HepG2 (cell line): ENCODE measurements at regions not wholly inside any gene's neighbourhood (a gene's known extent, or its start where the extent isn't known, plus 50 kb on each side); places are given as distances from the start of the nearest gene placed in this dataset.

ENCODE experiments used
- ATAC-seq: fragments of 200-7000 bp; cut with Tn5 transposase; 3 replicates; pipeline ENCODE4 v1.9.1; 2020; ENCODE audit warnings: mild to moderate bottlenecking, moderate library complexity
- BruUV-seq: library from RNA; stranded (reverse); fragments of 400-500 nt; replicated peaks from 2 replicates; lab custom pipeline; 2021; lab: Mats Ljungman, UMichigan
- CTCF ChIA-PET: fragments of 300-600 bp; formaldehyde crosslinking; extraction: SDS; loops from one replicate; lab custom pipeline; 2021; ENCODE audit warnings: low total read pairs, inconsistent platforms, low intra/inter-chr PET ratio; lab: Yijun Ruan, JAX
- POLR2A ChIA-PET: fragments of 350-600 bp; sonication (Branson Sonifier 250); formaldehyde crosslinking; loops from one replicate; lab custom pipeline; 2020; ENCODE audit warnings: antibody characterized with exemption, inconsistent platforms; lab: Yijun Ruan, JAX
- DNase-seq: peaks from one replicate; pipeline ENCODE4 v3.0.0-alpha.2; 2015; ENCODE audit warnings: low spot score
- FAIRE-seq: peaks from 3 replicates; lab custom pipeline; 2011; peaks lifted over from hg19 to GRCh38; lab: Jason Lieb, UNC
- H2AFZ ChIP-seq: one replicate; pipeline ENCODE4 v1.6.1; 2011; ENCODE audit warnings: low read length, inconsistent platforms
- H3K27ac ChIP-seq: fragments of 300-600 bp; 3 replicates; pipeline ENCODE4 v1.8.0; 2011; ENCODE audit warnings: mixed run types, mild to moderate bottlenecking, mixed read lengths, low read length, inconsistent platforms; ENCODE audit not compliant: insufficient read depth; ENCODE audit errors: extremely low read length
- H3K27me3 ChIP-seq, 2 experiments: fragments of 200-600 bp in 1 of 2; 2 replicates in 1 of 2; 3 replicates in 1 of 2; pipeline versions ENCODE4 v1.6.0 to v1.8.0; 2011; ENCODE audit warnings: low read length in 2 of 2, mild to moderate bottlenecking in 2 of 2, moderate library complexity in 2 of 2, inconsistent platforms in 1 of 2; ENCODE audit not compliant: insufficient read depth in 2 of 2, control insufficient read depth in 1 of 2
- H3K36me3 ChIP-seq, 2 experiments: fragments of 200-600 bp in 1 of 2; replicated peaks in 1 of 2; 2 replicates in 1 of 2; 3 replicates in 1 of 2; pipeline versions ENCODE4 v1.5.1 to v1.8.0; 2011; ENCODE audit warnings: low read length in 2 of 2, inconsistent platforms in 1 of 2; ENCODE audit not compliant: insufficient read depth in 2 of 2, control insufficient read depth in 1 of 2
- H3K4me1 ChIP-seq: 2 replicates; pipeline ENCODE4 v1.5.1; 2012; ENCODE audit warnings: low read length, inconsistent platforms; ENCODE audit not compliant: insufficient read depth
- H3K4me2 ChIP-seq: 2 replicates; pipeline ENCODE4 v1.6.0; 2011; ENCODE audit warnings: low read depth, low read length, inconsistent platforms
- H3K4me3 ChIP-seq, 3 experiments: fragments of 200-600 bp in 1 of 3; sonication (generic), shearing (Covaris generic) in 1 of 3; replicated peaks in 1 of 3; 2 replicates each; pipeline ENCODE4 v1.5.1; 2011 to 2016; ENCODE audit warnings: low read length in 3 of 3, inconsistent platforms in 2 of 3, low read depth in 2 of 3, mild to moderate bottlenecking in 2 of 3, control low read depth in 1 of 3, mixed read lengths in 1 of 3; ENCODE audit not compliant: insufficient read depth in 1 of 3
- H3K79me2 ChIP-seq: one replicate; pipeline ENCODE4 v1.6.1; 2011; ENCODE audit warnings: low read length, inconsistent platforms; ENCODE audit not compliant: insufficient read depth
- H3K9ac ChIP-seq: 2 replicates; pipeline ENCODE4 v1.6.0; 2011; ENCODE audit warnings: mild to moderate bottlenecking, low read depth, low read length, inconsistent platforms; ENCODE audit not compliant: insufficient read depth
- H3K9me3 ChIP-seq: 2 replicates; pipeline ENCODE4 v1.5.1; 2012; ENCODE audit warnings: mild to moderate bottlenecking, low read length
- H4K20me1 ChIP-seq: 2 replicates; pipeline ENCODE4 v1.6.0; 2011; ENCODE audit warnings: inconsistent platforms, mild to moderate bottlenecking, low read length, moderate library complexity; ENCODE audit not compliant: insufficient read depth
- ARNT2 ChIP-seq: sonication (generic); formaldehyde crosslinking; IDR thresholded peaks from 2 replicates; pipeline ENCODE4 v1.8.0; 2022; ENCODE audit warnings: mild to moderate bottlenecking, low read depth, missing genetic modification reagents, moderate library complexity
- CCDC6 ChIP-seq: sonication (generic); formaldehyde crosslinking; IDR thresholded peaks from 2 replicates; pipeline ENCODE4 v1.8.1; 2022; ENCODE audit warnings: mild to moderate bottlenecking, missing genetic modification reagents, moderate library complexity
- EEA1 ChIP-seq: sonication (generic); formaldehyde crosslinking; IDR thresholded peaks from 2 replicates; pipeline ENCODE4 v1.5.1; 2020; ENCODE audit warnings: mild to moderate bottlenecking, missing genetic modification reagents, borderline replicate concordance
- FOXO4 ChIP-seq: sonication (generic); formaldehyde crosslinking; conservative IDR thresholded peaks from 2 replicates; pipeline ENCODE4 v1.8.1; 2023; ENCODE audit warnings: missing genetic modification reagents
- GABPA ChIP-seq, 2 experiments: IDR thresholded peaks; 2 replicates each; pipeline ENCODE4 v1.6.1; 2011 to 2016; ENCODE audit warnings: low read depth in 2 of 2, low read length in 1 of 2, missing biosample characterization in 1 of 2, missing genetic modification characterization in 1 of 2
- KDM4B ChIP-seq: sonication (generic); formaldehyde crosslinking; IDR thresholded peaks from 2 replicates; pipeline ENCODE4 v1.4.0; 2020; ENCODE audit warnings: missing genetic modification reagents
- KLF16 ChIP-seq, 2 experiments: sonication (generic) in 1 of 2; formaldehyde crosslinking in 1 of 2; IDR thresholded peaks; 2 replicates each; pipeline versions ENCODE4 v1.6.1 to v1.8.0; 2016 to 2023; ENCODE audit warnings: missing genetic modification reagents in 2 of 2, missing compliant biosample characterization in 1 of 2
- MAFK ChIP-seq, 2 experiments: IDR thresholded peaks in 1 of 2; conservative IDR thresholded peaks in 1 of 2; 2 replicates each; pipeline ENCODE4 v1.6.1; 2011; ENCODE audit warnings: improper control_type of control experiment in 2 of 2, low read length in 2 of 2
- NFIC ChIP-seq: IDR thresholded peaks from 2 replicates; pipeline ENCODE4 v1.6.1; 2012; ENCODE audit warnings: mild to moderate bottlenecking, low read length, inconsistent platforms
- NFKB2 ChIP-seq: sonication (generic); formaldehyde crosslinking; IDR thresholded peaks from 2 replicates; pipeline ENCODE4 v1.4.0; 2020; ENCODE audit warnings: missing genetic modification reagents, borderline replicate concordance
- NR1H2 ChIP-seq: sonication (generic); formaldehyde crosslinking; IDR thresholded peaks from 2 replicates; pipeline ENCODE4 v1.8.1; 2022; ENCODE audit warnings: low read depth, missing genetic modification reagents, borderline replicate concordance
- PLRG1 ChIP-seq: fragments of 450-650 bp; conservative IDR thresholded peaks from 2 replicates; pipeline ENCODE4 v1.6.1; 2016
- ZBTB4 ChIP-seq: sonication (generic); formaldehyde crosslinking; IDR thresholded peaks from 2 replicates; pipeline ENCODE4 v1.4.0; 2020; ENCODE audit warnings: missing genetic modification reagents, mild to moderate bottlenecking, borderline replicate concordance
- ZFX ChIP-seq: sonication (generic); formaldehyde crosslinking; IDR thresholded peaks from 2 replicates; pipeline ENCODE4 v1.4.0; 2020; ENCODE audit warnings: mild to moderate bottlenecking, low read depth, missing genetic modification reagents, moderate library complexity
- ZNF749 ChIP-seq: sonication (generic); formaldehyde crosslinking; IDR thresholded peaks from 2 replicates; pipeline ENCODE4 v1.8.0; 2022; ENCODE audit warnings: mild to moderate bottlenecking, missing genetic modification reagents, moderate library complexity, borderline replicate concordance
- WGBS: methylation state at CpG from one replicate; pipeline ENCODE4 v1.1.6; 2017; ENCODE audit warnings: low lambda C conversion rate; 5-methylcytosine and 5-hydroxymethylcytosine counted together
- in situ Hi-C: cut with HindIII; loops from 2 replicates; pipeline ENCODE4 v1.10.0; 2017; ENCODE audit warnings: low pct_unique_long_range_greater_than_20kb; ENCODE audit not compliant: extremely low pct_ligation_motif_present
- intact Hi-C: fragments of 100-400 bp; cut with micrococcal nuclease; formaldehyde crosslinking; loops from one replicate; pipeline ENCODE4 v1.10.0; 2022; ENCODE audit not compliant: unreplicated experiment
- TF ChIP-seq, protein P1 (sequence below): sonication (generic); formaldehyde crosslinking; IDR thresholded peaks from 2 replicates; pipeline ENCODE4 v1.8.0; 2022; ENCODE audit warnings: mild to moderate bottlenecking, missing genetic modification reagents, moderate library complexity

DNA sequence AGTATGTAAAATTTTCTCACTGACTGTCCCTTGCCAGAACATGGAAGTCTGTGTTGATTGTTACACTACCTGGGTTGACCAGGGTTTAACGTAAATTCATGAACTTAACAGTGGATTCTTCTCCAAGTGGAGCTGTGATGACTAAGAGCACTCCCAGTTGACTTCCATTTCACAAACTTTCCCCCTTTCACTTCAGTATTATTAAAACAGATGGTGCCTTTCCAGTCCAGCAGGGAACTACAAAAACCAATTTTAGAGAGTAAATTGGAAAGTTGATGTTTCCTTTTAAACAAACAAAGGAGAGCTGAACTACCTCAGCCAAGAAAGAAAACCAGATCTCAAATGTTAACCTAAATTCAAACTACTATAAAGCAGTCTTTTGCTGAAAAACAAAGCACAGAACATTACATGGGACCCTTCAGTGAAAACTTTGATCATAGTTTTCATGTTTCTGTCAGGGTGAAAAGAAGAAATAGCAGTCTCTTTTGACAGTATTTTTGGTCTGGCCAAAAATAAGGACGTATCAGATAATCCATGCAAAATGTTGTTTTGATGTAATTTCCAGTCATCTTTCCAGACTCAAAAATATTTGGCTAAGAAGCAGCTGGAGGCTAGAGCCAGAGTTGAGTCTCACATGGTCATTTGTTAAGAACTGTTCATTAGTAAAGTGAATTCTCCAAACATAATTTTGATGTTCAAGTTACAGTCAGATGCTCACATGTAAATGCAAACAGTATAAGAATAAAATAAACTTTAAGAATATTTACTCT lies 479.9 kb upstream of the AKR1E2 start:
- no peak for FAIRE-seq

More for the DNA sequence above, 479.9 kb upstream of the AKR1E2 start:
- Histone ChIP-seq H4K20me1 (no peaks in the 10 kb centered on the region), H3K9me3 (no peaks in the 10 kb centered on the region), H3K27me3 (no peaks in the 10 kb centered on the region; a peak in 1 of 5 replicates), H3K79me2 (no peaks in the 10 kb centered on the region), H3K4me1 (no peaks in the 10 kb centered on the region), H3K4me3 (no peak overlapping the region), H3K27ac (no peak overlapping the region), H3K4me2 (no peak overlapping the region), H3K9ac (no peak overlapping the region), H3K36me3 (no peaks in the 10 kb centered on the region), H2AFZ (no peak overlapping the region)
- WGBS = 23% methylated on average over 2 of the region's 2 CpGs
- no peak for ATAC-seq
- no peak for TF ChIP-seq EEA1 (CRISPR knock-in tag)
- no peak for TF ChIP-seq PLRG1
- no peak for TF ChIP-seq NFIC
- TF ChIP-seq ZNF749 (CRISPR knock-in tag) = no peak
- no peak for TF ChIP-seq NR1H2 (CRISPR knock-in tag)
- TF ChIP-seq GABPA (IDR thresholded peaks at IDR 0.05; ENCODE audit: low read depth, low read length) = no peak
- no peak for TF ChIP-seq GABPA (CRISPR knock-in tag; IDR thresholded peaks at IDR 0.05; ENCODE audit: low read depth)
- no peak for TF ChIP-seq NFKB2 (CRISPR knock-in tag)
- no peak for TF ChIP-seq ZFX (CRISPR knock-in tag)
- TF ChIP-seq FOXO4 (CRISPR knock-in tag) = no peak
- TF ChIP-seq, protein P1, sequence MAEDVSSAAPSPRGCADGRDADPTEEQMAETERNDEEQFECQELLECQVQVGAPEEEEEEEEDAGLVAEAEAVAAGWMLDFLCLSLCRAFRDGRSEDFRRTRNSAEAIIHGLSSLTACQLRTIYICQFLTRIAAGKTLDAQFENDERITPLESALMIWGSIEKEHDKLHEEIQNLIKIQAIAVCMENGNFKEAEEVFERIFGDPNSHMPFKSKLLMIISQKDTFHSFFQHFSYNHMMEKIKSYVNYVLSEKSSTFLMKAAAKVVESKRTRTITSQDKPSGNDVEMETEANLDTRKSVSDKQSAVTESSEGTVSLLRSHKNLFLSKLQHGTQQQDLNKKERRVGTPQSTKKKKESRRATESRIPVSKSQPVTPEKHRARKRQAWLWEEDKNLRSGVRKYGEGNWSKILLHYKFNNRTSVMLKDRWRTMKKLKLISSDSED (CRISPR knock-in tag) = no peak
- TF ChIP-seq KDM4B (CRISPR knock-in tag) = no peak
- no peak for TF ChIP-seq MAFK (conservative IDR thresholded peaks at IDR 0.05 in 1 of 2, IDR thresholded peaks at IDR 0.05 in 1 of 2; ENCODE audit: low read length in 2 of 2)
- TF ChIP-seq CCDC6 (CRISPR knock-in tag) = no peak
- no peak for TF ChIP-seq ARNT2
- TF ChIP-seq ZBTB4 (CRISPR knock-in tag) = no peak
- TF ChIP-seq KLF16 (CRISPR knock-in tag; IDR thresholded peaks at IDR 0.05) = no peak
- POLR2A ChIA-PET = no interaction called here
- in situ Hi-C loops (no loop called here), intact Hi-C loops (loop anchor here (2.0 kb wide), 1 partner anchor 29 kb away; no protein-coding TSS in a partner anchor)
- BruUV-seq = no TSS peak
- DNase-seq = no peak
- CTCF ChIA-PET = no interaction called here
